ENCODE measurements at regions not wholly inside any gene's neighbourhood (a gene's known extent, or its start where the extent isn't known, plus 50 kb on each side); places are given as distances from the start of the nearest gene placed in this dataset.

DNA sequence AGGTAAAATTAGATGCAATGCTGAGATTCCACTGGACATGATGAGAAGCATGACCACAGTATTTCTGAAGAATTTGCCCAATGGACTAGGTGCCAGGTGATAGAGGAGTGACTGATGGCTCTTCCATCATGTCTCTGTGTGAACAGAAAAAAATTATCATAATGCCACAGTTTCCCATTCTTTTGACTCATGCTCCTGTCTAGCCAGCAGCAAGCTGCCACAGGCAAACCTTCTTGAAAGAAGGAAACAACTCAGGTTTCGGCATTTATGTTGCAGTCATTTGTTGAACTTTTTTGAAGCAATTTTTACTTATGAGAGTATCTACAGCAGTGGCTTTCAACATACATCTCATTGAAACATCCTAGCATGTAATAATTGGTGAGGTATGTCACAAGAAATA lies 284.8 kb upstream of the CD180 start:
- TF ChIP-seq, protein P1, sequence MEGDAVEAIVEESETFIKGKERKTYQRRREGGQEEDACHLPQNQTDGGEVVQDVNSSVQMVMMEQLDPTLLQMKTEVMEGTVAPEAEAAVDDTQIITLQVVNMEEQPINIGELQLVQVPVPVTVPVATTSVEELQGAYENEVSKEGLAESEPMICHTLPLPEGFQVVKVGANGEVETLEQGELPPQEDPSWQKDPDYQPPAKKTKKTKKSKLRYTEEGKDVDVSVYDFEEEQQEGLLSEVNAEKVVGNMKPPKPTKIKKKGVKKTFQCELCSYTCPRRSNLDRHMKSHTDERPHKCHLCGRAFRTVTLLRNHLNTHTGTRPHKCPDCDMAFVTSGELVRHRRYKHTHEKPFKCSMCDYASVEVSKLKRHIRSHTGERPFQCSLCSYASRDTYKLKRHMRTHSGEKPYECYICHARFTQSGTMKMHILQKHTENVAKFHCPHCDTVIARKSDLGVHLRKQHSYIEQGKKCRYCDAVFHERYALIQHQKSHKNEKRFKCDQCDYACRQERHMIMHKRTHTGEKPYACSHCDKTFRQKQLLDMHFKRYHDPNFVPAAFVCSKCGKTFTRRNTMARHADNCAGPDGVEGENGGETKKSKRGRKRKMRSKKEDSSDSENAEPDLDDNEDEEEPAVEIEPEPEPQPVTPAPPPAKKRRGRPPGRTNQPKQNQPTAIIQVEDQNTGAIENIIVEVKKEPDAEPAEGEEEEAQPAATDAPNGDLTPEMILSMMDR (IDR thresholded peaks at IDR 0.05; ENCODE audit: control insufficient read depth, insufficient read depth, low read depth, low read length, missing control alignments): no peak
- no peak for DNase-seq (ENCODE audit: low read depth)
- no peak overlapping the region for H3K4me3 ChIP-seq (ENCODE audit: control insufficient read depth, low read depth, low read length)

- TF ChIP-seq, protein P1 (IDR thresholded peaks at IDR 0.05; ENCODE audit: control insufficient read depth, insufficient read depth, low read depth, low read length, missing control alignments): no peak
- no peak for DNase-seq (ENCODE audit: low read depth)
These were observed 281.7 kb upstream of the CD180 start for GRCh38 chr5:67478337-67478736.

GRCh38 chr5:67476995-67477394 lies 280.4 kb upstream of the CD180 start:
- no peak for DNase-seq (ENCODE audit: low read depth)
- TF ChIP-seq, protein P1 (IDR thresholded peaks at IDR 0.05; ENCODE audit: control insufficient read depth, insufficient read depth, low read depth, low read length, missing control alignments): no peak
- no peak overlapping the region for H3K4me3 ChIP-seq (ENCODE audit: control insufficient read depth, low read depth, low read length)

More at GRCh38 chr5:67478337-67478736, 281.7 kb upstream of the CD180 start:
- H3K4me3 ChIP-seq (ENCODE audit: control insufficient read depth, low read depth, low read length): no peak overlapping the region

- peak; percentile 76 for DNase-seq (ENCODE audit: low read depth)
- H3K4me3 ChIP-seq (ENCODE audit: control insufficient read depth, low read depth, low read length): no peak overlapping the region
- TF ChIP-seq, protein P1 (IDR thresholded peaks at IDR 0.05; ENCODE audit: control insufficient read depth, insufficient read depth, low read depth, low read length, missing control alignments): no peak
These were observed 279.9 kb upstream of the CD180 start for GRCh38 chr5:67476531-67476930.

- no peak overlapping the region for H3K4me3 ChIP-seq (ENCODE audit: control insufficient read depth, low read depth, low read length)
- no peak for DNase-seq (ENCODE audit: low read depth)
- TF ChIP-seq, protein P1 (IDR thresholded peaks at IDR 0.05; ENCODE audit: control insufficient read depth, insufficient read depth, low read depth, low read length, missing control alignments): no peak
These were observed 278.9 kb upstream of the CD180 start for GRCh38 chr5:67475489-67475888.

DNA sequence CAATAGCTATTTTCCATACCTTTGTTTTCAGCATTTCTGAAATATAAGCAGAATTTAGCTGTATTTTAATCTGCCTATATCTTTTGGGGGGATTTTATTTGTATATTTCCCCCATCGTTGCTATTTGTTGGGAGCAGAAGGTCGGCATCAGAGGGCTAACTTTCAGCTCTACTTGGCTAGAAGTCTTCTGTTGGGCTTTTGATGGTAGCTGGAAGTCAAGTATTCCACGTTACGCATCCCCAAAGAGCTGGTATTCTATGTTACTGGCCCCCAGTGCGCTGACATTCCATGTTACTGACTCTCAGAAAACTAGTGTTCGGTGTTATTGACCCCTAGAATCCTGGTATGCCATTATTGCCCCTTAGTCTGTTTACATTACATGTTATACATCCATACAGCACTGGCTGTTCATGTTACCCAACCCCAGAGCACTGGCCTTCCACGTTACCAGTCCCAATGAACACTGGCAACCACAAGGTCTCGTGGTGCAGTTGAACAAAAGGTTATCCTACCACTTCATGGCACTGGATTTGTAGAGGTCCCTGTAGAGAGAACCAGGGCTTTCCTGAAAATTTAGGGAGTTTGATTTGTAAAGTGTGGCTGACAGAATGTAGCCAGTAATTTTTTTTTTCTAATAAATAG lies 278.1 kb upstream of the CD180 start:
- H3K4me3 ChIP-seq (ENCODE audit: control insufficient read depth, low read depth, low read length): no peak overlapping the region
- TF ChIP-seq, protein P1 (IDR thresholded peaks at IDR 0.05; ENCODE audit: control insufficient read depth, insufficient read depth, low read depth, low read length, missing control alignments): no peak
- no peak for DNase-seq (ENCODE audit: low read depth)

Measured in AG09309 (cell line).